SKM-1 treated with dmso at 0.1 percent for 144 hours (cell line): ENCODE measurements at regions not wholly inside any gene's neighbourhood (a gene's known extent, or its start where the extent isn't known, plus 50 kb on each side); places are given as distances from the start of the nearest gene placed in this dataset.

ENCODE experiments used
- DNase-seq: peaks from one replicate; lab custom pipeline; 2025; ENCODE audit not compliant: unreplicated experiment; lab: John Stamatoyannopoulos, UW

DNA sequence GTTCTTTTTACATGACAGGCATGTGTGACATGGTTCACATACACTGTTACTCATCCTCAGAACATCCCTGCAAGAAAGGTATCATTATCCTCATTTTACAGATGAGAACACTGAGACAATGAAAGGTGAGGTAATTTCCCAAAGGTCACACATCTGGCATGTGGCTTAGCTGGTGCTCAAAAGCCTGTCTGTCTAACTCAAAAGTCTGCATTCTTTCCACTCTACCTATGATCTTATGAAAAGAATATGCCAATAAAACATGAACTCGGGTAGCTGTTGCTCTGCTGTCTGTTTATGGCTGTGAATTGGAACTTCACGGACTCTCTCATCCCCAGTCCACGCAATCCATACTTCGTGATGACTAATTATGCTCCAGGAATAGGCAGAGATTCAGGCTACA is 79.0 kb upstream of the ODAD2 start:
- no peak for DNase-seq

DNA sequence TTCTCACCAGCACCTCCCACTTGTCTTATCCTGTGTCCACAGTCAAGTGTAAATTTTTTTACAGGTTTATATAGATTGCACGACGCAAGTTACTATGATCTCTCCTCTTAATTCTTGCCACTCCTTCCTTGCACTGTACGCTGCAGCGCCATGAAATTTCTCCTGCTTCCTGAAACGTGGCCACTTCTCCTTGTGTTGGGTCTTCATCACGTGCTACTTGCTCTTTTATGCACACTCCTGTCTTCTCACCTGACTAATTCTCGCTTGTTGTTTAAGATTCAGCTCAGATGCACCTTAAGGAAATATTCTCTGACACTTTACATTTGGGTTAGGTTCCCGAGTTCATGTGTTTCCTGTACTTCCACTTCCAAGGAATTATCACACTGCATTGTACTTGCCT is 76.5 kb upstream of the ODAD2 start:
- no peak for DNase-seq

DNA sequence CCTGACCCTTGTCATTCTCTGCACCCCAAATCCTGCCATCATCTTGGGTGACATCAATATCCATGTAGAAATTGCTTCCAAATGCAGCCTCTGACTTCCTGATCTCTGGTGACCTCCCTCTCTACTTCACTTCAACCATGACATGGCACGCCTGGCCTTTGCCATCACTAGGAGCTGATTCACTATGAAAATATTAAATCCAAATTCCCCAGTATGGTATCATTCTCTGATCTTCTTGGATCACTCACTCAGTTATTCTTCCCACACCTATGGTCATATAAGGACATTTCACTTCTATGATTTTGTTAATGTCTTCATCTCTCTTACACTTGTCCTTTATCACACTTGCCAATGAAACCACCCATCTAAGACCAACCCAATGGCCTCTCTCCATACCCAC is 73.7 kb upstream of the ODAD2 start:
- DNase-seq, result no peak

DNA sequence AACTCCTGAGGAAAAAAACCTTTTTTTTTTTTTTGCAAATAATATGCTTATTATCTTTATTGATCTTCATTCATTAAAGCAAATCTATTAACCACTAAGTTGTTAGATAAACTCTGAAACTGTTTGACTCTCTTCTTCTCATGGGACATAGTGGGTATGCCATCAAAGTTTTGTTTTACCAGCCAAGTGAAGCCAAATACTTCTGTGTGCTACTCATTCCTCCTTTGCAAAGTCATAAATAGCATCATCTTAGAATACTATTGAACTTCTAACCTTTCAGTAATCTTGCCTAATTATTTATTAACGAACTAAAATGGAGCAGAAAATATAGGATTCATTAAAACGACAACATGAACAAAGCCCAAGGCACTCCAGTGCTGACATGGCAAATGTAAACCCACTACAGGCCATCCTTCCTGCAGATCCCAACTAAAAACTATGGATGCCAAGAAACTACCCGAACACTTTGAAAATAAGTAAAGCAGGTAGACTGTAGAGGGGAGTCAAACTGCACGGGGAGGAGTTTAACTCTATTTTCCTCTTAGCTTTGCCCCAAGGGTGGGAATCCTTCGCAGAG is 61.2 kb upstream of the ODAD2 start:
- DNase-seq, result no peak

DNA sequence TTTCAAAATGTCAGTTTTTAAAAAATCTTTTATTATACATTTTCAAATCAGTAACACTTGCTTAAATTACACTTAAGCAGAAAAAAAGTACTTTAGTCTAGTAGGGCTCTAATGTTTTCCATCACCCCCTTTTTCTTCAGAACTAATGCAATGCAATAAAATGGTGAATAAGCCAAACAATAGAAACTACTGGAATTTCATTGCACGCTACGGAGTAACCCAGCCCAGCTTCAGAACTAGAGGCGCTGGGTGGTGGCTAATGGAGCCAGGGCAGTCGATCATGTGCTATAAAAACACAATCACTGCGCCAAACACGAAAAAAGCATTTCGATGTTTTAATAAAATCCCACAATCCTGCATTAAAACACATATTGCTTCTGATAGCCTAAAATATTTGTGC is 59.9 kb upstream of the ODAD2 start:
- DNase-seq, result no peak

DNA sequence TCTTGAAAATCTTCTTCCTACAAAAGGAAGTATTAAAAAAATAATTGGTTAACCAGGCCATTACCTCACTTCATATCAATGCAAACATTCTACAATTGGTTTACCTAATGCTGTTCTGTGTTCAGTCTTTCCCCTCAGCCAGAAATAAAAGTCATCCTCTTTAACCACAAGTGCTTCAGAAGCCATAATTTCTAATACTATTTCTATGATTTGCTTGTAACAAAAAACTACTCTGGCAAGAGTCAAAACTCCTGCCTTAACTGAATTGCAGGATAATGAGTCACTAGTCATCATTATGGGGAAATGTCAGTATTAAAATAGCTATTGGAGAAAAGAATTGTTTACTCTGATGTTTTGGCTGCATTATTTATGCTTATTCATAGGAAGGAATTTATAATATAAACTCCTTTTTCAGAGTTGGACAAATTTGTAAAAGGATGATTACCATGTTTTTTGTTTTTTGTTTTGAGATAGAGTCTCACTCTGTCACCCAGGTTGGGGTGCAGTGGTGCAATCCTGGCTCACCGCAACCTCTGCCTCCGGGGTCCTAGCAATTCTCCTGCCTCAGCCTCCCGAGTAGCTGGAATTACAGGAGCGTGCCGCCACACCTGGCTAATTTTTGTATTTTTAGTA is 55.5 kb upstream of the ODAD2 start:
- DNase-seq, result no peak

DNA sequence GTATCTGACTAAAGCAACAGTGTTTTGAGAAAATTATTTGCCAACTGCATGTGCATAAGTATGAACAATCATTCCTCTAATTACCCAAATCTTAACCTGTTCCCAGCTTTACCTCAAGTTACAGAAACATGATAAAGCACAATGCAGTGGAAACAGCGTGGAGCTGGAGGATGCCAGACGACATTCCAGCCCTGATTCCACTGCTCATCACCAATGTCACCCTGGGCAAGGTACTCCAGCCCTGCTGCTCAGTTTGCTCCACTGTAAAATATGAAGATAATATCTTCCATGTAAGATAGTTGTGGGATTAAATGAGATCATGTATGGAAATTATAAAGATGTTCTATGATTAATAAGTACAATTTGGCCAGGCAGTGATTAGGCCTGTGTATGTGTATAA is 50.4 kb upstream of the ODAD2 start:
- no peak for DNase-seq
